Karpas-422 (cell line): ENCODE measurements at regions not wholly inside any gene's neighbourhood (a gene's known extent, or its start where the extent isn't known, plus 50 kb on each side); places are given as distances from the start of the nearest gene placed in this dataset.

Source experiments
- DNase-seq: peaks from one replicate; pipeline ENCODE4 v3.0.0-alpha.2; 2015
- H2AFZ ChIP-seq: fragments of 200-600 bp; sonication (generic); 2 replicates; pipeline ENCODE4 v1.6.1; 2014; ENCODE audit warnings: antibody characterized with exemption, low read length, mixed read lengths
- H3K27ac ChIP-seq: fragments of 200-600 bp; sonication (generic); 2 replicates; pipeline ENCODE4 v1.5.1; 2014; ENCODE audit warnings: mild to moderate bottlenecking, low read length, moderate library complexity
- H3K27me3 ChIP-seq: fragments of 200-600 bp; sonication (generic); 2 replicates; pipeline ENCODE4 v1.6.1; 2014; ENCODE audit warnings: low read length, mixed read lengths
- H3K36me3 ChIP-seq: fragments of 200-600 bp; sonication (generic); 2 replicates; pipeline ENCODE4 v1.6.1; 2014; ENCODE audit warnings: low read length, mixed read lengths; ENCODE audit not compliant: insufficient read depth
- H3K4me1 ChIP-seq: fragments of 200-600 bp; sonication (generic); 2 replicates; pipeline ENCODE4 v1.6.1; 2014; ENCODE audit warnings: mild to moderate bottlenecking, low read length, mixed read lengths
- H3K4me2 ChIP-seq: fragments of 200-600 bp; sonication (generic); 2 replicates; pipeline ENCODE4 v1.6.1; 2014; ENCODE audit warnings: low read length, low read depth, mild to moderate bottlenecking; ENCODE audit not compliant: poor library complexity, severe bottlenecking
- H3K4me3 ChIP-seq: fragments of 200-600 bp; sonication (generic); 2 replicates; pipeline ENCODE4 v1.5.1; 2014; ENCODE audit warnings: mild to moderate bottlenecking, antibody characterized with exemption, low read length, mixed read lengths
- H3K79me2 ChIP-seq: fragments of 200-600 bp; sonication (generic); 2 replicates; pipeline ENCODE4 v1.6.1; 2014; ENCODE audit warnings: mild to moderate bottlenecking, low read length, mixed read lengths
- H3K9ac ChIP-seq: fragments of 200-600 bp; sonication (generic); 2 replicates; pipeline ENCODE4 v1.6.0; 2014; ENCODE audit warnings: low read length
- H3K9me2 ChIP-seq: fragments of 200-600 bp; sonication (generic), shearing (Covaris generic); replicated peaks from 2 replicates; pipeline ENCODE4 v1.6.0; 2014; ENCODE audit warnings: mild to moderate bottlenecking, low read length, moderate library complexity; ENCODE audit not compliant: insufficient read depth
- H3K9me3 ChIP-seq: fragments of 300-700, 200-600 bp; sonication (generic); 2 replicates; pipeline ENCODE4 v1.6.1; 2014; ENCODE audit warnings: low read length, mixed read lengths
- H4K20me1 ChIP-seq: fragments of 200-600 bp; sonication (generic); 2 replicates; pipeline ENCODE4 v1.6.1; 2014; ENCODE audit warnings: mild to moderate bottlenecking, antibody characterized with exemption, low read length, low read depth; ENCODE audit not compliant: insufficient read depth

DNA sequence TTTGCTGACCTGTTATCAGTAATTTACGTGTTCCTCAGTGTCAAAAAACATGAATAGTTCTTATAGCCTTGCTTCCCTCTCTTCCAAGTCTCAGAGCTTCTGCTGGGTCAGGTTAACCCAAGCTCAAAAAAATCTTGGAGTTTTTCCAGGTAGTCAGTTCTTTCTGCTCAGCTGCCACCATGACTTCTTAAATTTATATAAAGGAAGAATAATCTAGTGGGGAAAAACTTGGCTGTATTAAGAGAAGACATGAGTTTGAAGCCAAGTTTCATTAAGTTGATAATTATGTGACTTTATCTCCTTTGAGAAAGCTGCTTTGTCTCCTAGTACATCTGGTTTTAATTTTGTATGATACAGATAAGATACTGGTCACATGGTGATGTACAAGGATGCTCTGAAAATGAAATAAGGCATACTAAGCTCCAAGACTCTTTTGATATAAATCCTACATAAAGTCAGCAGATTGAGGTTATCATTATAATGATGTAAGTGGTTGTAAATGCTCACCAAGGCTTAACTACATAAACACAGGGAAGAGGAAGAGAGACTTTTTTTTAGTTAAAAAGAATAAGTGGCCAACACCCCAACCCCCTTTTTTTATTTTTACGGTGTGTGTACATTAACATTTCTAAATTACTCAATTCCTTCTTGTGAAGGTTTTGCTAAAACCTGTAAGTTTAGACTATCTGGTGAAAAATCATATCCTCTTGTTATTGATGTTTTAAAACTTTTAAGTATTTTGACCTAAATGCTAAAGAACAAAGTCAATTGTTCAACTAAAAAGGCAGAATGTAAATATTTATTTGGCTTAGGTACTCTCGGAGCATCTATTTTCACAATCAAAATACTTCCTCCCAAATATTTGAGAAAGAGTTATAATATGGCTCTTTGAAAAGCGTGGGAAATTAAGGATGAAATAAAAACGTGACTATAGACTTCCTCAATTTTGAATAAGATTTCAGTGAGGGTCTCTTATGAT, 84.1 kb upstream of the SLC38A2 start:
- Histone ChIP-seq H3K79me2 (no peaks in the 10 kb centered on the region), H3K27ac (no peak overlapping the region), H3K4me3 (no peak overlapping the region), H3K4me1 (no peaks in the 10 kb centered on the region), H4K20me1 (no peaks in the 10 kb centered on the region), H3K9ac (no peak overlapping the region), H2AFZ (no peak overlapping the region), H3K4me2 (no peak overlapping the region), H3K9me3 (no peaks in the 10 kb centered on the region), H3K27me3 (no peaks in the 10 kb centered on the region), H3K36me3 (no peaks in the 10 kb centered on the region), H3K9me2 (no peaks in the 10 kb centered on the region)
- peak; percentile 16 for DNase-seq

DNA sequence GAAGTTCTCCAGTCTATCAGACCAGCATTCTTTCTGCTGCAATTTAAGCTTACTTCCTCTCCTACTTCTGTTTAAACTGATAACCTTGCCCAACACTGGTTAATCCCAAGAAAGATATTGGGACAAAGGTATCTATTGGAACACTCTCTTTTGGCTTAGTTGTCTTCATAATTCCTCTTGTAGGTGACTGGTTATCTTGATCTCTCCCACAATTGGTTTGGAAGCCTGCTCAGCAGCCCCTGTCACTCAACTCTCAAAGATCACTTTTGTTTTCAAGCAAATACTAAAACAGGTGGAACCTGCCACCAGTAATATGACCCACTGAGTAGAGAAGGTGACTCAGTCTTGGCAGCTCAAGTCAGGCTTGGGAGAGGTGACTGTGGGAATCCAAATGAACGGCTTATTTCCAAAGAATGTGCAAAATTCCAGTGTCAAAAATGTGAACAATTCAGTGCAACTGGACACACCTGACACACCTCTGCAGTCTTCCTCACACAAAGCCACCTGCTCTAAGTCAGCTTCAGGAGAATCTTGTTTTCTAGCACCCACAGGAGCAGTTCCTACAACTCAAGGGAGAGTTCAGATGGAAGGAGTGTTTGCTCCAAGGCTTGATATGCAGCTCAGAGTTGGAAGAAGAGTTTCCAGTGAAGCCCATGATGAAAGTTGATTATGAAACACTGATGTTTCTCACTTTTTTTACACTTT, 83.2 kb upstream of the SLC38A2 start:
- H3K36me3 ChIP-seq = no peaks in the 10 kb centered on the region
- no peak overlapping the region for H3K9ac ChIP-seq
- no peak overlapping the region for H3K4me3 ChIP-seq
- no peak overlapping the region for H3K4me2 ChIP-seq
- no peak overlapping the region for H2AFZ ChIP-seq
- DNase-seq = peak; percentile 21
- no peaks in the 10 kb centered on the region for H3K27me3 ChIP-seq
- no peaks in the 10 kb centered on the region for H3K9me2 ChIP-seq
- no peaks in the 10 kb centered on the region for H3K9me3 ChIP-seq
- H3K79me2 ChIP-seq = no peaks in the 10 kb centered on the region
- H3K27ac ChIP-seq = no peak overlapping the region
- H4K20me1 ChIP-seq = no peaks in the 10 kb centered on the region
- no peaks in the 10 kb centered on the region for H3K4me1 ChIP-seq

DNA sequence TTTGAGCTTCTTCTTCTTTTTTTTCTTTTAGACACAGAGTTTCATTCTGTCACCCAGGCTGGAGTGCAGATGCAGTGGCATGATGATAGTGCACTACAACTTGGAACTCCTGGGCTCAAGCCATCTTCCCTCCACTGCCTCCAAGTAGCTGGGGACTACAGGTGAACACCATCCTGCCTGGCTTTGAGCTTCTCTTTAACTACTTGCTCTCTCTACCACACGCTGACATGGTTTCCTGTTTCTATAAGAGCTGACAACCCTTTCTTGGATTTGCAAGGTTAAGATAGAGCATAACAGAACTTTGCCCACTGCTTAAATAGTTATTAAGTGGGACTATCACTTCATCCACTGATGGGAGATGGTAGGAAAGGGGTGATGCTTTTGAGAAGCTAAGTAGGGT, 82.4 kb upstream of the SLC38A2 start:
- no peaks in the 10 kb centered on the region for H4K20me1 ChIP-seq
- no peaks in the 10 kb centered on the region for H3K4me1 ChIP-seq
- H3K9me3 ChIP-seq = no peaks in the 10 kb centered on the region
- H3K4me3 ChIP-seq = no peak overlapping the region
- H3K27me3 ChIP-seq = no peaks in the 10 kb centered on the region
- DNase-seq = no peak
- H3K9ac ChIP-seq = no peak overlapping the region
- no peaks in the 10 kb centered on the region for H3K9me2 ChIP-seq
- H3K4me2 ChIP-seq = no peak overlapping the region
- H3K36me3 ChIP-seq = no peaks in the 10 kb centered on the region
- no peaks in the 10 kb centered on the region for H3K79me2 ChIP-seq
- no peak overlapping the region for H3K27ac ChIP-seq
- no peak overlapping the region for H2AFZ ChIP-seq

DNA sequence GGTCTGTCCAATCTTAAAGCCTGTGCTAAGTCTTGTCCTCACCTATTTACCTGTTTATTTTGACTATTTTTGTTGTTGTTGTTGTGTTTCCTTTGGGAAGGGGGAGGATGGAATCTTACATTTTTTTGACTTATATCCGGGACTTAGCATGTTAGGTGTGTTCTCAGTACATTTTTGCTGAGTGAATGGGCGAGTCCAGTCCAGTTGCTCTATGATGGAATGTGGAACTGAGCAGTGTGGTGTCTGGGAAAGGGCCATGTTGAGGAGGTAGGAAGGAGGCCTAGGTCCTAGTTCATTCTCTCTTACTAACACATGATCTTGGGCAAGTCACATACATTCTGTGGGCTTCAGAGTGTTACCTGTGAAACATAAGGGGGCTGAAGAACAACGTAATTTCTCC, 80.9 kb upstream of the SLC38A2 start:
- DNase-seq = peak; percentile 6
- no peaks in the 10 kb centered on the region for H4K20me1 ChIP-seq
- no peaks in the 10 kb centered on the region for H3K9me2 ChIP-seq
- no peaks in the 10 kb centered on the region for H3K27me3 ChIP-seq
- H3K4me3 ChIP-seq = no peak overlapping the region
- H3K4me1 ChIP-seq = no peaks in the 10 kb centered on the region
- no peaks in the 10 kb centered on the region for H3K9me3 ChIP-seq
- no peak overlapping the region for H2AFZ ChIP-seq
- no peaks in the 10 kb centered on the region for H3K36me3 ChIP-seq
- H3K4me2 ChIP-seq = no peak overlapping the region
- H3K9ac ChIP-seq = no peak overlapping the region
- H3K79me2 ChIP-seq = no peaks in the 10 kb centered on the region
- no peak overlapping the region for H3K27ac ChIP-seq

DNA sequence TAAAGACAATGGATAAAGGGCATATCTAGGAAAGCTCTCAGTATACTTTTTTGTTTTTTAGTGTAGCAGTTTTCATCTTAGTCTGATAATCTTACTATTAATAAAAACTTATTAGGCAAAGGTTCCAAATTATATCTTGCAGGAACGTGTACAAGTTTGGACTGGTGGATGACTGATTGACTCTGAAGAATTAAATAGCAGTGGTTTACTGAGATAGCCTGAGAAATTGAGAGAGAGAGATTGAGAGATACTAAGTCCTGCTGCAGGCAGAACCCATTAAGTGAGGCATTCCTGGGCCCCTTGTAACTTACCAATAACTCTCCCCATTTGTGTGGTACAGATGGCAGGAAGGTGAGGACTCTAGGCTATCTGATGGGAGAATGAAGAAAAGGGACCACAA, 80.2 kb upstream of the SLC38A2 start:
- Histone ChIP-seq H3K9ac (no peak overlapping the region), H3K4me1 (no peaks in the 10 kb centered on the region), H3K27me3 (no peaks in the 10 kb centered on the region), H3K27ac (no peak overlapping the region), H3K4me2 (no peak overlapping the region), H2AFZ (no peak overlapping the region), H3K36me3 (no peaks in the 10 kb centered on the region), H3K4me3 (no peak overlapping the region), H3K9me3 (no peaks in the 10 kb centered on the region), H3K79me2 (no peaks in the 10 kb centered on the region), H3K9me2 (no peaks in the 10 kb centered on the region), H4K20me1 (no peaks in the 10 kb centered on the region)
- peak; percentile 36 for DNase-seq

DNA sequence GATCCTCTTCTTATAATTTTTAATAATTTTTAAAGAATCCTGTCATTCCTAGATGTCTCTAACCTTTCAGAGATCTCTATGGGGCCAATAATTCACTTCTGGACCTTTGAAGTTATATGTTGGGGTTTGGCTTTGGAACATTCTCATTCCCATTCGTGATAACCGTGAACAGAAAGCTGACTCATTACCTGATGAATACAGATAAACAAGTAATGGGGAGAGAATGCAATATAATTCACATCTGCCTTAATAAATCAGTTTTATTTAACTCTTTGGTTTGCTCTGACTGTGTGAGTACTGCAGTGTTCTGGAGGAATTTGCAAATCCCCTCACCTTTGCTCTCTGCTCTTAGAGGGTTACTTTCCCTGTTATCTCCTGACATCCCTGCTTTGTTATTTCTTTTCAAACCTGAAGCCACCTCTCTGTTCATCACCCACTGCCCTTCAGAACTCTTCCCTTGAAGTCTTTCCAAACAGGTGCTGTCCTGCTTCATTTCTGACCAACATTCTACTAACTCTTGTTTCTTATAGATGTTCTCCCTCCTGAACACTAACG, 79.6 kb upstream of the SLC38A2 start:
- Histone ChIP-seq H3K27ac (no peak overlapping the region), H3K4me2 (no peak overlapping the region), H2AFZ (no peak overlapping the region), H3K36me3 (no peaks in the 10 kb centered on the region), H3K4me1 (no peaks in the 10 kb centered on the region), H3K4me3 (no peak overlapping the region), H3K9me2 (no peaks in the 10 kb centered on the region), H3K79me2 (no peaks in the 10 kb centered on the region), H4K20me1 (no peaks in the 10 kb centered on the region), H3K27me3 (no peaks in the 10 kb centered on the region), H3K9me3 (no peaks in the 10 kb centered on the region), H3K9ac (no peak overlapping the region)
- peak; percentile 39 for DNase-seq

DNA sequence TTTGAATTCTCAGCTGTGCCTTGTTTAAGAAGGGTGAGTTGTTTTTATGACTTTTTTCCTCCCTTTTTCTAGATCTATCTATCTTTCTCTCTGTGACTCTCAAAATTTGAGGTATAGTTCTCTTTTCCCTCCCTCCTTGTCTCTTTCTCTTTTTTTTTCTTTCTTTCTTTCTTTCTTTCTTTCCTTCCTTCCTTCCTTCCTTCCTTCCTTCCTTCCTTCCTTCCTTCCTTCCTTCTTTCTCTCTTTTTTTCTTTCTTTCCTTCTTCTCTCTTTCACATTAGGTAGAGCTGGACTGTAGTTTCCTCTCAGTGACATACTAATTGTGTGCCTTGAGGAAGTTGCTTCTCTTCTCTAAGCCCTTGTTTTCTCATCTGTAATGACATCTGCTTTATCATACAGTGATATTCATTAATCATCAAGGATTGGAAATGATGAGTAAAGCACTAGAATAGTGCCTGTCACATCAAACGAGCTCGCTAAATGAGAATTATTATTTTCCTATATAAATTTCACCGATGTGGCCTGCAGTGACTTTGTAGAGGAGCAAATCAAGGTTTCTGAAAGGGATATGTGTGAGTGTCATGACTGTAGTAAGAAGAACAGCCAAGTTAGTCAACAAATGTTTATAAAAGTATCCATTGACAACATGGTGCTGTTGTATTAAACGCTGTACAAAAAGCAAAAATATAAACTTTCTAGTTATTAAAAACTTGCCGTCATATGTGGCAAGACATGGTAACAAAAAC, 78.9 kb upstream of the SLC38A2 start:
- Histone ChIP-seq H3K79me2 (no peaks in the 10 kb centered on the region), H3K27me3 (no peaks in the 10 kb centered on the region), H3K9ac (no peak overlapping the region), H3K4me1 (no peaks in the 10 kb centered on the region), H3K4me2 (no peak overlapping the region), H3K9me2 (no peaks in the 10 kb centered on the region), H3K27ac (no peak overlapping the region), H3K9me3 (no peaks in the 10 kb centered on the region), H4K20me1 (no peaks in the 10 kb centered on the region), H2AFZ (no peak overlapping the region), H3K36me3 (no peaks in the 10 kb centered on the region), H3K4me3 (no peak overlapping the region)
- DNase-seq = peak; percentile 15
